HG03565 (cell line): ENCODE measurements at regions not wholly inside any gene's neighbourhood (a gene's known extent, or its start where the extent isn't known, plus 50 kb on each side); places are given as distances from the start of the nearest gene placed in this dataset.
"Not testable (repeated sequence)": the region's sequence is repeated elsewhere in the genome, so short reads cannot be mapped to it uniquely, and the experiment has no call there.

Experiments used
- ATAC-seq: cut with Tn5 transposase; IDR thresholded peaks from one replicate; pipeline ENCODE4 v1.9.1; 2021; ENCODE audit warnings: mild to moderate bottlenecking, moderate library complexity; ENCODE audit not compliant: unreplicated experiment

DNA sequence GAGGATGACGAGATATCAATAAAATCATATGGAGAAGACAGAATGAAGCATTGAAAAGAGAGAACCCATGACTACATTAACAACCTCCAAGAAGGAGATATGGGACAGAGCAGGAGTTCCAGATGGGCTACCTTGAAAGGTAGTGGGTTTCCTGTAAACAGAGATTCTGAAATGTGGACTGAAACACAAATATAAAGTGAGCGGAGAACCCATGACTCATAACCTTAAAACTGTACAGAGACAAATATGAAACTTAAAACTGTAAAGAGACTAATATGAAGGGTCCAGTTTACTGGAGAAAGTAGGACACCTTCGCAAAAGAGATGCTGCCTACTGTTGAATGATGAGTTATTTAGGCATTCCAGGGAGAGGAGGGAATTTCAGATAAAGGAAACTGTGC, 383.7 kb downstream of the CAAP1 start:
- ATAC-seq = no peak

DNA sequence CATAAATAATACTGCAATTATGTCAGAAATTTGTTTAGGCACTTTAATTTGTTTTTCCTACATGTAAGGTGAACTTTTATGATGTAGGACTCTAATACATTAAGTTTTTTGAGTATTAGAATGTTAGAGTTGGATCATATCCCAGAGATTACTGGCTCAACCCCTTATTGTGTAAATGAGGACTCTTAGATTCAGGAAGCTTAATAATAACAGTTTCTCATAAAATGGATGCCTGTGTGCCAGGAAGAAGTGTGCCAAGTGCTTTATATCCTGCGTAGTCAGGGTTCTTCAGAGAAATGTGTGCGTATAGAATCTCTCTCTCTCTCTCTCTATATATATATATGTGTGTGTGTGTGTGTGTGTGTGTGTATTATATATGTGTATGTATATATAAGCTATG, 388.5 kb downstream of the CAAP1 start:
- ATAC-seq = no peak

DNA sequence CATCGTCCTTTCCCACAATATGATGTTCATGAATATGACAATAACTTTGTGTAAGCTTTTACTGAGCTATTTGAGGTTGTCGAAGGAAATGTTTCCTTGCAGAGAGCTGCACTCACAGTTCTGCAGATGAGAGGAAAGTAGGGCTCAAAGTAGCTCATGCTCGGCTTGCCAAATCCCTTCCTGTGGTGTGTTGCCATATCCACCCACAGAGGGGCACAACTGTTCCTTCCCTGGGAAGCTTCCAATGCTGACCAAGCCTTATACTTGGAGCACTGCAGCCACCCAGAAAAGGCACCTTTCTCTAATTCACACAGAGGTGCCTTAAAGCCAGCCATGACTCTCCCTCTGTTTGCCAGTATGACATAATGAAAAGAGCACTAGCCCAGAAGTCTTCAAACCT, 390.3 kb downstream of the CAAP1 start:
- ATAC-seq = no peak

DNA sequence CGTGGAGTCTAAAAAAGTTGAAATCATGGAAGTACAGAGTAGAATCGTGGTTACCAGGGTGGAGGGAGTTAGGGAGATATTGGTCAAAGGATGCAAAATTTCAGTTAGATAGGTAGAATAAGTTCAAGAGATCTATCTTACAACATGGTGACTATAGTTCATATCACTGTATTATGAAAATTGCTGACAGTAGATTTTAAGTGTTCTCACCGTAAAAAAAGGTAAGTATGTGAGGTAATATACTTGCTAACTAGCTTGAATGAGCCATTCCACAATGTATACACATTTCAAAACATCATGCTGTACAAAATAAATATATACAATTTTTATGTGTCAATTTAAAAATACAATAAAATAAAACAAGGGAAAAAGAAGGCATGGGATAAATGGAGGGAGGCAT, 392.1 kb downstream of the CAAP1 start:
- ATAC-seq = no peak

DNA sequence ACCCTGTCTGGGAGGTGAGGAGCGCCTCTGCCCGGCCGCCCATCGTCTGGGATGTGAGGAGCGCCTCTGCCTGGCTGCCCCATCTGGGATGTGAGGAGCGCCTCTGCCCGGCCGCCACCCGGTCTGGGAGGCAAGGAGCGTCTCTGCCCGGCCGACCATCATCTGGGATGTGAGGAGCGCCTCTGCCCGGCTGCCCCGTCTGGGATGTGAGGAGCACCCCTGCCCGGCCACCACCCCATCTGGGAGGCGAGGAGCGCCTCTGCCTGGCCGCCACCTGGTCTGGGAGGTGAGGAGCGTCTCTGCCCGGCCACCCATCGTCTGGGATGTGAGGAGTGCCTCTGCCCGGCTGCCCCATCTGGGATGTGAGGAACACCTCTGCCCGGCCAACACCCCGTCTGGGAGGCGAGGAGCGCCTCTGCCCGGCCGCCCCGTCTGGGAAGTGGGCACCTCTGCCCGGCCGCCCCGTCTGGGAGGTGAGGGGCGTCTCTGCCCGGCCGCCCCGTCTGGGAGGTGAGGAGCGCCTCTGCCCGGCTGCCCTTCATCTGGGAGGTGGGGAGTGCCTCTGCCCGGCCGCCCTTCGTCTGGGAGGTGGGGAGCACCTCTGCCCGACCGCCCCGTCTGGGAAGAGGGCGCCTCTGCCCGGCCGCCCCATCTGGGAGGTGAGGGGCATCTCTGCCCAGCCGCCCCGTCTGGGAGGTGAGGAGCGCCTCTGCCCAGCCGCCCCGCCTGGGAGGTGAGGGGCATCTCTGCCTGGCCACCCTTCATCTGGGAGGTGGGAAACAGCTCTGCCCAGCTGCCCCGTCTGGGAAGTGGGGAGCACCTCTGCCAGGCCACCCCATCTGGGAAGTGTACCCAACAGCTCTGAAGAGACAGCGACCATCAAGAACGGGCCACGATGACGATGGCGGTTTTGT, 399.7 kb downstream of the CAAP1 start:
- not testable (repeated sequence) for ATAC-seq

DNA sequence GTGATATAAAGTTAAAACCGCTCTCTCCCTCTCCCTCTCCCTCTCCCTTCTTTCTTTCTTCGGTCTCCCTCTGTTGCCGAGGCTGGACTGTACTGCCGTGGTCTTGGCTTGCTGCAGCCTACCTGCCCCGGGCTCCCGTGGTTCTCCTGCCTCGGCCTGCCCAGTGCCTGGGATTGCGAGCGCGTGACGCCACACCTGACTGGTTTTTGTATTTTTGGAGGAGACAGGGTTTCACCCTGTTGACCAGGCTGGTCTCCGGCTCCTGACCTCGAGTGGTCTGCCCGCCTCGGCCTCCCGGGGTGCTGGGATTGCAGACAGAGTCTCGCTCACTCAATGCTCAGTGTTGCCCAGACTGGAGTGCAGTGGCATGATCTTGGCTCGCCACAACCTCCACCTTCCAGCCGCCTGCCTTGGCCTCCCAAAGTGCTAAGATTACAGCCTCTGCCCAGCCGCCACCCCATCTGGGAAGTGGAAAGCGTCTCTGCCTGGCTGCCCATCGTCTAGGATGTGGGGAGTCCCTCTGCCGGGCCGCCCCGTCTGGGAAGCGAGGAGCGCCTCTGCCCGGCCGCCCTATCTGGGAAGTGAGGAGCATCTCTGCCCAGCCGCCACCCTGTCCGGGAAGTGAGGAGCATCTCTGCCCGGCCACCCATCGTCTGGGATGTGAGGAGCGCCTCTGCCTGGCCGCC, 400.5 kb downstream of the CAAP1 start:
- not testable (repeated sequence) for ATAC-seq

DNA sequence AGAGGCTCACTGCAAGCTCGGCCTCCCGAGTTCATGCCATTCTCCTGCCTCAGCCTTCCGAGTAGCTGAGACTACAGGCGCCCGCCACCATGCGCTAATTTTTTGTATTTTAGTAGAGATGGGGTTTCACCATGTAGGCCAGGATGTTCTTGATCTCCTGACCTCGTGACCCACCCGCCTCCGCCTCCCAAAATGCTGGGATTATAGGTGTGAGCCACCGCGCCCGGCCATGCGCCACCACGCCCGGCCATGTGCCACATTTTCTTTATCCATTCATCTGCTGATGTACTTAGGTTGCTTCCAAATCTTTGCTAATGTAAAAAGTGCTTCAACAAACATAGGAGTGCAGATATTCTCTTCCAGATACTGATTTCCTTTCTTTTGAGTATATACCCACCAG, 408.6 kb downstream of the CAAP1 start:
- ATAC-seq = no peak

DNA sequence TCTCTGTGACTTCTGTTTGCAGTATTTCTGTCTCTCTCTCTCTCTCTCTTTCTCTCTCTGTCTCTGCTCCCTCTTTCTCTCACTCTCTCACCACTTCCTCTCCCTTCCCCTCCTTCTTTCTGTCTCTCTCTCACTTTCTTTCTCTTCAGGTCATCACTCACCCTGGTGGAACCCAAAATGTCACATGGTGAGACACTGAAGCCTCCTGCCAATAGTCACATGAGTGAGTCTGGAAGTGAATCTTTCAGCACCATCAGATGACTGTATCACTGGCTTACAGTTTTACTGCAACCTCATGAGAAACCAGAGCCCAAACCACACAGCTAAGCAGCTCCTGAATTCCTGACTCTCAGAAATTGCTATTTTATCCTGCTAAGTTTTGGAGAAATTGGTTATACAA, 414.6 kb downstream of the CAAP1 start:
- ATAC-seq = no peak

DNA sequence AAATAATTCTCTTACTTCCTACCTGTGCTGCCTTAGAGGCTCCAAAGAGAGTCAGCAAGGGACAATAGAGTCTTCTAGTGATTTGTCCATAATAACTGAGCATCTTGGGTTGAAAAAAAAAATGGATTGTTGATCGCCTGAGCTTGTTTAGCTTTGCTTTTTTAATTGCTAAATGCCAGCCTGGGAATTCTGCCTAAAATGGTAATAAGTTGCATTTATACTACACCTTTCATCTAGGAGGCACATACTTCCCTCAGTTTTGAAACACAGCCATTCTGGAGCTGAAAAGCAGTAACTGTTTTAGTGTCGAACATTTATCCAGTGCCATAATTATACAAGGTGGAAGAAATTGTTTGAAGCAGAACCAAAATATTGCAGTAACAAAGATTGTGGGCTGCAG, 421.3 kb downstream of the CAAP1 start:
- no peak for ATAC-seq

DNA sequence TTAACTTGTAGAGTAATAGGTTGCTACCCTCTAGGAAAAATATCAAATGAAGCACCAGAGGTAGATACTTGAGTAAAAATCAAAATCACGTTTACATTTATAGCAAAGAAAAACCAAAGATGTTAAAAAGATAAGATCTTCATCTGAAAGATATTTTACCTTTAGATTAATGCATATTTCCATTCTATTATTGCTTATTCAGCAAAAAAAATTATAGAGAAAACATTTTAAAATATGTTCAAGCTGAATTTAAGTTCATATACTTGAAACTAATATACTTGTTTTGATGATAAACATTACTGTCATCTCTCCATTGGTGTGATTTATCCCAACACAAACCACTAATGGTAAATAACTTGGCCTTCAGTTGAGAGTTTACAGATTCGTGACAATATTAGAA, 422.3 kb downstream of the CAAP1 start:
- ATAC-seq = no peak

DNA sequence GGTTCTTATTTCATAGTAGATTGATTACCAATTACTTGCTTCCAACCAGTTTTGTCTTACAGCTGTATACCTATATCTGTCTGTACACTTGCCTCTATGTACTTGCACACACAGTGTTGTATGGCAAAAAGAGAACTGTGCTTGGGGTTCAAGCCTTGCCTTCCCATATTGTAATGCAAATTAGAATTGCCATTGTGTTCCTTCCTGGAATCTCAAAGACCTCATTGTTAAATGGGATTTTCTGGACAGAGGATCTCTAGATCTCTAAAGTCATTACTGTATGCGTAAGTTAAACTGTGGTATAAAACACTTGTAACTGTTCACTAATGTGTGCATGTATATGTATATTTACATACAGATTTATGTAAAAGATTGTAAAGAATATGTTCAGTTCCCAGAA, 428.8 kb downstream of the CAAP1 start:
- ATAC-seq = no peak

DNA sequence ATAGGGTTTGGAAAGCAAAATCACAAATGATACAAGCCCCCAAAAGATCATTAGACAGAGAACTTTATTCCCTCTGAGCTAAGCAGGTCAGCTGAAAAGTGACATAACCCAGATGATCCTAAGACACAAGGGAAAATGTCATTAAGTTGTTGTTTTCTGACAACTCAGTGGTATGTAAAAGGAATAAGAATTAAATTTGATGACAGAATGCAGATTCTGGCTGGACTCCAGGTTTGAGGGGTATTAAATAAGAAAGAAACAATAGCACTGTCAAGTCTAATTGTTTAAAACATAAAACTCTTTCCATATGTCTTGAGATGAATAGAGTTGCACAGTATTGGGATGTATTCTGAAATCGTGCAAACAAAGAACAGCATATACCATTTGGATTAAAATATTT, 429.9 kb downstream of the CAAP1 start:
- ATAC-seq = no peak

DNA sequence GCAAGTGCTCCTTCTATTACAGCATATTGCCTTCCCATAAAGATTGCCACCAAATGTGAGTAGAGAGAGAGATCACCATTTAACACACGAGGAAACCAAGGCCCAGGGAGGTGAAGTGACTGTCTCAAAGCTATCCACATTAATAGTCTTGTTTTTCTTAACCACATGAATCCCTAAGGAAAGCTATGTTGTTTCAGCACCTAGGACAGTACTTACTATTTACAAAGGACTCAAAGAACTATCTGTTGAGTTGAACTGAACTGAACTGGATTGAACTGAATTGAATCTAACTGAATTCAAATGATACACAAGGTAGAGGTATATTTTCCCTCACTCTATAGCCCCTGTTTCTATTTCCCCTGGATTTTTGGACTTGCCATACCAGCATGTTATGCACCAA, 430.4 kb downstream of the CAAP1 start:
- no peak for ATAC-seq

DNA sequence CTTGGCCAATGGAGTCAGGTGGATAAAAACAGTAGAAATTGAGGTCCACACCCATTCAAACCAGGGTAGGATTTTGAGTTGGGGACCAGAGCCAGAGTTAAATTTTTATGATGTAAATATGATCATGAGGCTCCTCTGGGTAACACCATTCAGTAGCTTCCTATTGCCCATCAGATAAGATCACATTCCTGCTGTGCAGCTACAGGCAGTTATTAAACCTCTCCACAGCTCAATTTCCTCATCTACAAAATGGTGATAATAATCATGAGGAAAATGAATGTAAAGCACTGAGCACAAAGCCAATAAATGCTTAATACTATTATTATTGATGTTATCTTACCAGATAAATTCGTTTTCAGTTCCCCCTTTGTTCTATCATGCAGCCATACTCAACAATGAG, 432.0 kb downstream of the CAAP1 start:
- no peak for ATAC-seq

DNA sequence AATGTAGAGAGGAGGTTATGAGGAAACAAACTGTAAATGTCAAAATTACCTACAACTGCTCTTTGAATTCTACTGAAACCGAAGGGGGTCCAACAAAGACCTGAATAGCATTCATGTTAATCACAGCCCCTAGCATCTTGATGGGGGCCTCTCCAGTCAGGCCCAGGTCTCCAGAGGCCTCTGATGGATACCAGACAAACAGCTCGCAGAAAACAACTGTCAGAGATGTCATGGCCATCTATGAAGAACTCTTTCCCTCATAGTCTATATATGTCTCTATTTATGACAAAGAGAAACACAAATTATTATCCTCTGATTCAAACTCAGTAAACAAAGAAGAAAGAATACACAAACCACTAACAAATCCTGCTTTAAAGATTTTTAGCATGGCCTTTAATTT, 432.6 kb downstream of the CAAP1 start:
- no peak for ATAC-seq

DNA sequence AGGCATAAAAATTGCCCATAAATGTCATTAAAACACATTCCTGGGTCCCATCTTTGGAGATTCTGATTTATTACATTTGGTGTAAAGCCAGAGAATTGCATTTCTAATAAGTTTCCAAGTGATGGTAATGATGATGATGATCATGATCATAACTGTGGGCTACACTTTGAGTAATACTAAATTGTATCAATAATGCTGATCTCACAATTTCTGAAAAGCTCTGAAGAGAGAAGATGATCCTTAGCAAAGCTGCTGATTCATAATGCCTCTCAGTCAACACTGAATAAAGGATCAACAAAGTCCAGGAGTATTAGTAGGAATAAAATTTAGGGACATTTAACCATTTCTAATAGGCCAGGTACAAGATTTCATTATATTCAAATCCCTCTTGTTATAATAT, 434.5 kb downstream of the CAAP1 start:
- ATAC-seq = no peak

DNA sequence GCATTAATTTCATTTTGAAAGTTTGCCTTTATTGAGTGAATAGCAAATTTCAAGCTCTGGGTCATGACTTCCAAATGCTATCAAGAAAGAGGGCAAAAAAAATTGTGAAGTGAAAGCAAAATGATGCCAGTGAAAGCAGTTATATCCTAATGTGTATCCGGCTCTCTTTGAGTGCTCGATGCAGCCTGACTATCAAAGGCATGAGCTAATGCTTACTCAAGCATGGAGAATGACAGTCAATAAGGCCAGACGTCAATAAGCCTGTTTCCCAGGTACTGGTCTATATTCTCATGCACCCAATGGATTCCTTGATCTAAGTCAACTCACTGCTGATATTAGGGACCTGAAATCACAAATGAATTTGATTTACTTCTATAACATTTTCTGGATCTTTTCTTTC, 435.5 kb downstream of the CAAP1 start:
- no peak for ATAC-seq

DNA sequence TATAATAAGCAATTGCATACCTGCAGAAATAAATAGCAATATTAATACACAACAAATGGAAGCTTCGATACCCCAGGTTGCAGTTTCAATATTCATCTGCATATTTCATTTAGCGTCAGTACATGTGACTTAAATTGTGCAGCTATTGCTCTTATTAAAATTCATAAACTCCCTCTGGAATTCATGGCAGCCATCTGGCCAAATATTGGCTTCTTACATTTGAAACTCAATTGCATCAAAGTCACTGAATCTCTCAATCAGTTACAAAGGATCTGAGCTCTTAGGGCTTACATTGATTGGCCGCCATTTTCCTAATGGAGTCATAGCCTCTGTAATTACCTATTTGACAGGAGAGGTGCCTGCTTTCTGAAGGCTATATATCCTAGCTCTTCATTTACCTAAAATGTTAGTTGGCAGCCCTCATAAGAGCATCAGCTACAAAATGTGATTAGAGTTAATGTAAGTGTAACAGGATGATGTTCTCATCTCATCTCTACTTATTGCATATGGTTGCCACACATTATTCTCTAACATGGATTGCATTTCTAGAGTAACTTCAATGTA, 453.5 kb downstream of the CAAP1 start:
- ATAC-seq = no peak

DNA sequence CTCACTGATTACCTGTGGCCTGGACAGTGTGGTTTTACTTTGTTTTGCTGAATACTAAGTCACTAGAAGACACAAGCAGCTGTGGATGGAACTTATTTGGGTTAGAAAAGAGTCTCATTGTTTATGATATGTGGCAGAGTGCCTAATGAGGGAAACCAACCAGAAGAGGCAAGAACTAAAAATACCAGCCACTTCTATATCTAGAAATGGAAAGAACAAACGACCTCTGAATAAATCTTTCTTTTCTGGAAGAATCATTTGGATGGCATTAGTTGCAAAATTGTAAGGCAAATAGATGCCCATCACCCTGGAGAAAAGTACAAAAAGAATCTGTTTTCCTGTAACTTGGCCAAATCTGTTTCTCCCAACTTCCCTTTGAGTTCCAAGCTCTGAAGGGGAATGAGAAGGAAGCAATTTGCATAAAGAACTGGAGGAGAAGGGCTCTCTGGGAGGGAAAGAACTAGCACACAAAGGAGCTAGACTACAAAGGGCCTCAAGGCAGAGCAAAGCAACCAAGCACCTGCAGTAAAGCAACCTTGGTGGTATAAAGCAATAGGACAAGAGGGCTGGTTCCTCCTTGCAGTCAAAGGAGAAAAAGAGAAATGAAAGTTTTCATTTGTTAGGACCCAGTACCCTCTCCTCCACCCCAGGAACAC, 455.4 kb downstream of the CAAP1 start:
- no peak for ATAC-seq

DNA sequence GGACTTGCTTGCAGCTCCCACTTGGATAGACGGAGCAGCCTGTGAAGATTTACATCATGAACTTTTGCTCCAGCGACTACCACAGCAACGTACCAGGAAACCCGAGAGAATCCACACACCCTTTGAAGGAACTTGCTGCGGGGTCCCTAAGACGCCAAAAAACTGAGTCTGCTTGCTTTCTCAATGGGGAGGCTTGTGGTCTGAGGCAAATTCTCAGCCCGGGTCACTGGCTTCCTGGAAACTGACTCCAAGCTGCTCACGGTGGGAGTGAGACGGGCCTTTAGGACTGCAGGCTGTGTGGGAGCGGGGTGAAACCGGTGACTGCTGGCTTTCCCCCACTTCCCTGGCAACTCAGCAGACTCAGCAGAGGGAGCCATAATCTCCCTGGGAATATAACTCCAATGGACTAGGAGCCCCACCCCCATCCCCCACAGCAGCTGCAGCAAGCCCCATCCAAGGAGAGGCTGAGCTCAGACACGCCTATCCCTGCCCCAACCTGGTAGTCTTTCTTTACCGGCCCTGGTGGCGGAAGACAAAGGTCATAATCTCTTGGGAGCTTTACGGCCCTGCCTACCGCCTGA, 466.0 kb downstream of the CAAP1 start:
- ATAC-seq = no peak

DNA sequence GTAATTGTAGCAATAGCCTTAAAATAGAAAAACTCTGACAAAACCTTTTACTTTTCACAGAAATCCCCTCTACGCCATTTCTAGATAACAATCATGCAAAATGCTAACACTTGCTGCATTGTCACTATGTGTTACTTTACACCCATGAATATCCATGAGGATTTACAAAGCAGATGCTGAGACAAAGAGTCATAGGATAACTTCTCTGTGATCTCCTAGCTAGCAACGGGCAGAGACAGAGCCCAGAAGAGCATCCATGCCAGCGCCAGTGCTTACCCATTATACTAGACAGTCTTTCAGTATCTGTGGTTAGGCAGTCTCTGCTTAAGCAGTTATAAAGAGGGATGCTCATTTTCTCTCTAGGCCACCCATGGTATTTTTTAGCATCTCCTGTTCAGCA, 474.1 kb downstream of the CAAP1 start:
- no peak for ATAC-seq
